PC-9 (cell line): ENCODE measurements at regions not wholly inside any gene's neighbourhood (a gene's known extent, or its start where the extent isn't known, plus 50 kb on each side); places are given as distances from the start of the nearest gene placed in this dataset.

Experiments used
- BruUV-seq: library from RNA; stranded (reverse); fragments of 400-500 nt; replicated peaks from 2 replicates; lab custom pipeline; 2021; lab: Mats Ljungman, UMichigan
- CTCF ChIA-PET: fragments of 300-600 bp; sonication (Branson Sonifier 250); formaldehyde crosslinking; loops from one replicate; lab custom pipeline; 2022; ENCODE audit warnings: antibody characterized with exemption; lab: Charles Lee
- POLR2A ChIA-PET: fragments of 300-600 bp; sonication (Branson Sonifier 250); formaldehyde crosslinking; loops from one replicate; lab custom pipeline; 2022; ENCODE audit warnings: antibody characterized with exemption; ENCODE audit not compliant: unreplicated experiment; lab: Charles Lee
- DNase-seq, 2 experiments: peaks; one replicate each; pipeline versions ENCODE4 v3.0.0 to v3.0.0-alpha.2; 2015 to 2022; ENCODE audit warnings: mixed read lengths in 1 of 2
- H2AFZ ChIP-seq: fragments of 200-600 bp; sonication (generic); 2 replicates; pipeline ENCODE4 v1.8.1; 2017; ENCODE audit warnings: antibody characterized with exemption
- H3F3A ChIP-seq: fragments of 200-600 bp; sonication (generic); 2 replicates; pipeline ENCODE4 v1.8.1; 2017; ENCODE audit warnings: antibody characterized with exemption, mild to moderate bottlenecking, low read depth; ENCODE audit not compliant: insufficient read depth
- H3K27ac ChIP-seq: fragments of 200-600 bp; sonication (generic); 2 replicates; pipeline ENCODE4 v1.6.1; 2016; ENCODE audit warnings: mixed run types
- H3K27me3 ChIP-seq: fragments of 200-600 bp; sonication (generic); 2 replicates; pipeline ENCODE4 v1.6.1; 2016; ENCODE audit warnings: low read depth, mixed run types; ENCODE audit not compliant: insufficient read depth
- H3K36me3 ChIP-seq: fragments of 200-600 bp; sonication (generic); 2 replicates; pipeline ENCODE4 v1.6.1; 2016; ENCODE audit warnings: low read depth, mixed run types
- H3K4me1 ChIP-seq: fragments of 200-600 bp; sonication (generic); replicated peaks from 2 replicates; pipeline ENCODE4 v1.6.1; 2016; ENCODE audit warnings: mixed run types; ENCODE audit not compliant: insufficient read depth
- H3K4me2 ChIP-seq: fragments of 200-600 bp; sonication (generic); 2 replicates; pipeline ENCODE4 v1.6.1; 2017; ENCODE audit warnings: mixed run types
- H3K4me3 ChIP-seq: fragments of 200-600 bp; sonication (generic); 2 replicates; pipeline ENCODE4 v1.6.1; 2016; ENCODE audit warnings: mixed run types
- H3K79me2 ChIP-seq: fragments of 200-600 bp; sonication (generic); 2 replicates; pipeline ENCODE4 v1.6.1; 2017; ENCODE audit warnings: low read depth, mixed run types
- H3K9me2 ChIP-seq: fragments of 200-600 bp; sonication (generic); 2 replicates; pipeline ENCODE4 v1.8.1; 2017; ENCODE audit warnings: mild to moderate bottlenecking; ENCODE audit not compliant: insufficient read depth
- H3K9me3 ChIP-seq: fragments of 200-600 bp; sonication (generic); 2 replicates; pipeline ENCODE4 v1.8.1; 2016; ENCODE audit warnings: low read depth; ENCODE audit not compliant: insufficient read depth
- H4K20me1 ChIP-seq: fragments of 200-600 bp; sonication (generic); 2 replicates; pipeline ENCODE4 v1.8.1; 2017; ENCODE audit not compliant: insufficient read depth
- EZH2 ChIP-seq: fragments of 200-600 bp; sonication (generic); IDR thresholded peaks from 2 replicates; pipeline ENCODE4 v1.8.0; 2017; ENCODE audit warnings: antibody characterized with exemption, low read depth
- intact Hi-C: fragments of 100-400 bp; cut with micrococcal nuclease; formaldehyde crosslinking; loops from one replicate; pipeline ENCODE4 v1.10.0; 2022; ENCODE audit not compliant: unreplicated experiment
- TF ChIP-seq, protein P1 (sequence below): fragments of 200-600 bp; sonication (generic); conservative IDR thresholded peaks from 2 replicates; pipeline ENCODE4 v1.6.1; 2017; ENCODE audit warnings: mixed run types, antibody characterized with exemption, mild to moderate bottlenecking, moderate library complexity

DNA sequence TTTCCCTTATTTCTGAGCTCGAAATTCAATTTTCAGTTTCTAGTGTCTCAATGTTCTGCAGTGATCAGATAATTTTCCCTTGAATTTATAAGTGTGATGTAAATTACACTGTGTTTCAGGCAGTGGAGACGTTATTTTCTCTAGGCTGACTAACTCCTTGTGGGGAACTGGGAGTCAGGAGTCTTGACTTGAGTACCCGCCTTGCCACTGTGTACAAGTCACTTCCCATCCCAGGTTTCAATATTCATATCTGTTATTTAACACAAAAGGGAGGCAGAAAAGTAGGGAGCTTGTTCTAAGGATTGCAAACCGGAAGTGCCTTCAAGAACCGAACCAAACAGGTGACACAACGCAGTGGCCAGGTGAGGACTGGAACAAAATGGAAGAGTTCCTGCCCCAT is 196.5 kb downstream of the MEX3B start:
- Histone ChIP-seq H4K20me1 (no peaks in the 10 kb centered on the region), H3K27me3 (peaks cover 27% of the 10 kb centered on the region; the same call in 1 of the 2 replicates), H3F3A (no peaks in the 10 kb centered on the region), H3K4me3 (no peak overlapping the region), H3K9me3 (no peaks in the 10 kb centered on the region), H3K9me2 (no peaks in the 10 kb centered on the region), H3K4me1 (no peaks in the 10 kb centered on the region), H3K27ac (no peak overlapping the region), H3K79me2 (no peaks in the 10 kb centered on the region), H2AFZ (no peak overlapping the region), H3K36me3 (no peaks in the 10 kb centered on the region), H3K4me2 (no peak overlapping the region)
- DNase-seq, result no peak
- BruUV-seq, result no TSS peak
- intact Hi-C loops, result no loop called here
- CTCF ChIA-PET, result no interaction called here
- POLR2A ChIA-PET, result no interaction called here
- TF ChIP-seq, protein P1, sequence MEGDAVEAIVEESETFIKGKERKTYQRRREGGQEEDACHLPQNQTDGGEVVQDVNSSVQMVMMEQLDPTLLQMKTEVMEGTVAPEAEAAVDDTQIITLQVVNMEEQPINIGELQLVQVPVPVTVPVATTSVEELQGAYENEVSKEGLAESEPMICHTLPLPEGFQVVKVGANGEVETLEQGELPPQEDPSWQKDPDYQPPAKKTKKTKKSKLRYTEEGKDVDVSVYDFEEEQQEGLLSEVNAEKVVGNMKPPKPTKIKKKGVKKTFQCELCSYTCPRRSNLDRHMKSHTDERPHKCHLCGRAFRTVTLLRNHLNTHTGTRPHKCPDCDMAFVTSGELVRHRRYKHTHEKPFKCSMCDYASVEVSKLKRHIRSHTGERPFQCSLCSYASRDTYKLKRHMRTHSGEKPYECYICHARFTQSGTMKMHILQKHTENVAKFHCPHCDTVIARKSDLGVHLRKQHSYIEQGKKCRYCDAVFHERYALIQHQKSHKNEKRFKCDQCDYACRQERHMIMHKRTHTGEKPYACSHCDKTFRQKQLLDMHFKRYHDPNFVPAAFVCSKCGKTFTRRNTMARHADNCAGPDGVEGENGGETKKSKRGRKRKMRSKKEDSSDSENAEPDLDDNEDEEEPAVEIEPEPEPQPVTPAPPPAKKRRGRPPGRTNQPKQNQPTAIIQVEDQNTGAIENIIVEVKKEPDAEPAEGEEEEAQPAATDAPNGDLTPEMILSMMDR, result no peak
- TF ChIP-seq EZH2, result no peak

DNA sequence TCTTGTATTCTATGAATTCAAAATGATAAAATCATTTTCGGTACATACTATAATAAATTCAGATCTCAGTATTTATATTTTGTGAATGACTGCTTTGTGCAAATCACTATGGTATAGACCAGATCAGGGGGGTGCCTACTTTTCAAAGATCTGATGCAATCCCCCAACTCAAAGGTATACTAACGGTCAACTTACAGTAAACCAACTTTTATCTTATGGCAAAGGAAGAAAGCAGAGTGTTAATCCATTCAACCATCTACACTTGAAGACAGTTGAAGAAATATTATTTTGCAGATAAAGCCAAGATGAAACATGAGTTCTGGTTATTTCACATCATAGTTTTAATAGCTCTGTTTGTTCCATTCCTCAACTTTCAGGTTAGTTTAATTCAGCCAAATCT is 197.1 kb downstream of the MEX3B start:
- ChIA-PET POLR2A (no interaction called here), CTCF (no interaction called here)
- H3K4me2 ChIP-seq, result no peak overlapping the region
- H3K4me3 ChIP-seq, result no peak overlapping the region
- intact Hi-C loops, result no loop called here
- no peak for TF ChIP-seq EZH2
- TF ChIP-seq, protein P1, result no peak
- no peaks in the 10 kb centered on the region for H3K9me2 ChIP-seq
- H3K79me2 ChIP-seq, result no peaks in the 10 kb centered on the region
- no peaks in the 10 kb centered on the region for H3K36me3 ChIP-seq
- no peak for DNase-seq
- H3F3A ChIP-seq, result no peaks in the 10 kb centered on the region
- H4K20me1 ChIP-seq, result no peaks in the 10 kb centered on the region
- H3K27me3 ChIP-seq, result peaks cover 28% of the 10 kb centered on the region; the same call in 1 of the 2 replicates
- H3K4me1 ChIP-seq, result no peaks in the 10 kb centered on the region
- no peaks in the 10 kb centered on the region for H3K9me3 ChIP-seq
- no peak overlapping the region for H3K27ac ChIP-seq
- H2AFZ ChIP-seq, result no peak overlapping the region
- BruUV-seq, result no TSS peak

DNA sequence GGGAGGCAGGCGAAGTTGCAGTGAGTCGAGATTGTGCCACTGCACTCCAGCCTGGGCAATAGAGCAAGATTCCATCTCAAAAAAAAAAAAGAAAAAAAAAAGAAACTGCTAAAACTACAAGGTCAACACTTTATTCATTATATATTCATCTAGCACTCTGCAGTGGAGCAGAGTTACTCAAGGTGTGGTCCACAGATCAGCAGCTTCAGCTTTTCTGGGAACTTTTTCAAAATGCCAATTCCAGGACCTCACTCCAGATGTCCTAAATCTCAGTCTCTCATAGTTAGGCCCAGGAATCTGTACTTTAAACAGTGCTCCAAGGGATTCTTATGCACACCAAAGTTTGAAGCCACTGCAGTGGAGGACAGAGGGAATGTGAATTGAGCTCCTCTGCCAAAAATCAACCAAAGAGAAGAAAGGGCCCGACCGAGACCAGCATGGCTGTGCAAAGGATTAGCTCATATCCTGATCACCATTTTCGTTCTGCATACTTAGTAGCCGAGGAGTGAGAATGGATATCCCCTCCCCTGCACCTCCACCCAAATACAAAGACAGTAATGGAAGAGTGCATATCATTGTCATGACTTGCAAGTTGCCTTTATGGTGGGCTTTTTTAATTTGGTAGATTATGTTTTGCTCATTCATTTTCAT is 201.9 kb downstream of the MEX3B start:
- no peak for DNase-seq
- Histone ChIP-seq H4K20me1 (no peaks in the 10 kb centered on the region), H3K36me3 (no peaks in the 10 kb centered on the region), H3K9me2 (no peaks in the 10 kb centered on the region), H2AFZ (no peak overlapping the region), H3F3A (no peaks in the 10 kb centered on the region), H3K9me3 (no peaks in the 10 kb centered on the region), H3K4me2 (no peak overlapping the region), H3K27me3 (0 out of 2 replicates have a peak, but pooled peaks cover 14% of the 10 kb centered on the region), H3K79me2 (no peaks in the 10 kb centered on the region), H3K27ac (no peak overlapping the region), H3K4me1 (no peaks in the 10 kb centered on the region), H3K4me3 (no peak overlapping the region)
- intact Hi-C loops, result no loop called here
- CTCF ChIA-PET, result no interaction called here
- BruUV-seq, result no TSS peak
- POLR2A ChIA-PET, result no interaction called here
- TF ChIP-seq EZH2, result no peak
- TF ChIP-seq, protein P1, result no peak
